Tibial artery (tissue), 4 donors: ENCODE measurements at regions not wholly inside any gene's neighbourhood (a gene's known extent, or its start where the extent isn't known, plus 50 kb on each side); places are given as distances from the start of the nearest gene placed in this dataset.
"Not testable (repeated sequence)": the region's sequence is repeated elsewhere in the genome, so short reads cannot be mapped to it uniquely, and the experiment has no call there.

Source experiments
- DNase-seq, 2 donors: peaks; one replicate each; pipeline ENCODE4 v3.0.0-alpha.2; 2019
- H3K27ac ChIP-seq, 2 donors: fragments of 200-600 bp; sonication (generic) in 1 of 2; 1 replicate in 1 of 2; 2 replicates in 1 of 2; pipeline ENCODE4 v1.5.1; 2018 to 2019; ENCODE audit warnings: mild to moderate bottlenecking in 1 of 2
- H3K27me3 ChIP-seq, 2 donors: fragments of 200-600 bp; sonication (generic) in 1 of 2; one replicate each; pipeline versions ENCODE4 v1.5.1 to v1.6.0; 2016 to 2019
- H3K36me3 ChIP-seq, 3 donors: fragments of 200-600 bp; sonication (generic) in 2 of 3; one replicate each; pipeline ENCODE4 v1.5.1; 2016 to 2019; ENCODE audit warnings: mild to moderate bottlenecking in 2 of 3
- H3K4me1 ChIP-seq, 4 donors: fragments of 200-600 bp; sonication (generic) in 2 of 4; 1 replicate in 3 of 4; 2 replicates in 1 of 4; pipeline ENCODE4 v1.5.1; 2016 to 2019
- H3K4me3 ChIP-seq, 2 donors: fragments of 200-600 bp; sonication (generic) in 1 of 2; 1 replicate in 1 of 2; 2 replicates in 1 of 2; pipeline ENCODE4 v1.5.1; 2018 to 2019; ENCODE audit warnings: mild to moderate bottlenecking in 2 of 2
- H3K9me3 ChIP-seq, 3 donors: fragments of 200-600 bp; sonication (generic) in 1 of 3; one replicate each; pipeline ENCODE4 v1.5.1; 2016 to 2019
- CTCF ChIP-seq, 2 experiments: fragments of 200-600 bp in 1 of 2; fragments of 450-650 bp in 1 of 2; IDR thresholded peaks; one replicate each; pipeline ENCODE4 v1.5.1; 2017 to 2019; ENCODE audit warnings: antibody characterized with exemption in 2 of 2, mild to moderate bottlenecking in 1 of 2, moderate library complexity in 1 of 2
- intact Hi-C: fragments of 100-400 bp; cut with DNase I; formaldehyde crosslinking; loops from one replicate; pipeline ENCODE4 v1.15.0; 2023; ENCODE audit warnings: low total_unique reads

GRCh38 chr9:28149361-28150050 lies 576.2 kb upstream of the C9orf72 start:
- intact Hi-C loops = not testable (repeated sequence)

GRCh38 chr9:28155067-28155466 lies 581.8 kb upstream of the C9orf72 start:
- no peak for TF ChIP-seq CTCF (IDR thresholded peaks at IDR 0.05)
- DNase-seq = no peak
- intact Hi-C loops = no loop called here

More at GRCh38 chr9:28149361-28150050, 576.2 kb upstream of the C9orf72 start:
- H3K4me1 ChIP-seq, H3K4me3 ChIP-seq, H3K36me3 ChIP-seq, H3K27me3 ChIP-seq, DNase-seq, H3K9me3 ChIP-seq, H3K27ac ChIP-seq: not testable (repeated sequence)

GRCh38 chr9:28155671-28156070 lies 582.4 kb upstream of the C9orf72 start:
- H3K36me3 ChIP-seq = no peaks in the 10 kb centered on the region
- intact Hi-C loops = no loop called here
- H3K27me3 ChIP-seq = no peaks in the 10 kb centered on the region
- no peak overlapping the region for H3K27ac ChIP-seq
- no peak for TF ChIP-seq CTCF (IDR thresholded peaks at IDR 0.05)
- H3K4me3 ChIP-seq = no peak overlapping the region
- H3K9me3 ChIP-seq = no peaks in the 10 kb centered on the region
- no peak for DNase-seq
- no peaks in the 10 kb centered on the region for H3K4me1 ChIP-seq

More at GRCh38 chr9:28155067-28155466, 581.8 kb upstream of the C9orf72 start:
- Histone ChIP-seq H3K4me1 (no peaks in the 10 kb centered on the region), H3K27ac (no peak overlapping the region), H3K36me3 (no peaks in the 10 kb centered on the region), H3K4me3 (no peak overlapping the region), H3K27me3 (no peaks in the 10 kb centered on the region), H3K9me3 (no peaks in the 10 kb centered on the region)

GRCh38 chr9:28158451-28158850 lies 585.2 kb upstream of the C9orf72 start:
- no peak overlapping the region for H3K4me3 ChIP-seq
- intact Hi-C loops = no loop called here
- no peak for TF ChIP-seq CTCF (IDR thresholded peaks at IDR 0.05)
- H3K36me3 ChIP-seq = no peaks in the 10 kb centered on the region
- H3K27me3 ChIP-seq = no peaks in the 10 kb centered on the region
- no peak for DNase-seq
- no peak overlapping the region for H3K27ac ChIP-seq
- H3K9me3 ChIP-seq = no peaks in the 10 kb centered on the region
- no peaks in the 10 kb centered on the region for H3K4me1 ChIP-seq

- H3K4me3 ChIP-seq = no peak overlapping the region
- no peaks in the 10 kb centered on the region for H3K9me3 ChIP-seq
- H3K36me3 ChIP-seq = no peaks in the 10 kb centered on the region
- intact Hi-C loops = no loop called here
- no peak for TF ChIP-seq CTCF (IDR thresholded peaks at IDR 0.05)
- no peak overlapping the region for H3K27ac ChIP-seq
- no peak for DNase-seq
- H3K27me3 ChIP-seq = no peaks in the 10 kb centered on the region
- H3K4me1 ChIP-seq = no peaks in the 10 kb centered on the region
These were observed 590.3 kb upstream of the C9orf72 start for GRCh38 chr9:28163619-28164018.

- DNase-seq = no peak
- Histone ChIP-seq H3K36me3 (no peaks in the 10 kb centered on the region), H3K9me3 (no peaks in the 10 kb centered on the region), H3K4me3 (no peak overlapping the region), H3K27me3 (no peaks in the 10 kb centered on the region), H3K27ac (no peak overlapping the region), H3K4me1 (no peaks in the 10 kb centered on the region)
- no peak for TF ChIP-seq CTCF (IDR thresholded peaks at IDR 0.05)
- intact Hi-C loops = no loop called here
These were observed 592.9 kb upstream of the C9orf72 start for GRCh38 chr9:28166179-28166578.
